Activated CD8-positive, alpha-beta memory T cell treated with anti-CD3 and anti-CD28 coated beads for 36 hours (primary cell): ENCODE measurements at regions not wholly inside any gene's neighbourhood (a gene's known extent, or its start where the extent isn't known, plus 50 kb on each side); places are given as distances from the start of the nearest gene placed in this dataset.
"Not testable (repeated sequence)": the region's sequence is repeated elsewhere in the genome, so short reads cannot be mapped to it uniquely, and the experiment has no call there.

Experiments
- CTCF ChIA-PET: fragments of 350-600 bp; sonication (Branson Sonifier 250); formaldehyde crosslinking; loops from one replicate; lab custom pipeline; 2021; ENCODE audit warnings: antibody characterized with exemption; lab: Charles Lee
- POLR2A ChIA-PET: fragments of 350-600 bp; sonication (Branson Sonifier 250); formaldehyde crosslinking; loops from one replicate; lab custom pipeline; 2021; ENCODE audit warnings: antibody characterized with exemption; lab: Charles Lee

DNA sequence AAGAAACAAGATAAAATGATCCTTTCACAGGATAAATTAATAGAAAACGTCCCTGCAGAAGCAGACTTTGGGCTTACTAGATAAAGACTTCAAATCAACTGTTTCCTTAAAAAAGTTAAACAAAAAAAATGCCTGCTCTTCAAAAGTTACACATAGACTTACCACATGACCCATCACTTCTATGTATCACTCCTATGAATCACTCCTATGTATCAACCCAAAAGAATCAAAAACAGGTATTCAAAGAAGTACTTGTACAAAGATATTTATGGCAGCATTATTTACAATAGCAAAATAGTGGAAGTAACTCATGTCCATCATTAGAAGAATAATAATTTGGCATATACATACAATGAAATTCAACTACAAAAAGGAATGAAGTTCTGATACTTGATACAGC, 56.3 kb upstream of the PRDM9 start:
- ChIA-PET CTCF (no interaction called here), POLR2A (no interaction called here)

- ChIA-PET POLR2A (no interaction called here), CTCF (no interaction called here)
Observed at GRCh38 chr5:23450187-23450586, 57.2 kb upstream of the PRDM9 start.

DNA sequence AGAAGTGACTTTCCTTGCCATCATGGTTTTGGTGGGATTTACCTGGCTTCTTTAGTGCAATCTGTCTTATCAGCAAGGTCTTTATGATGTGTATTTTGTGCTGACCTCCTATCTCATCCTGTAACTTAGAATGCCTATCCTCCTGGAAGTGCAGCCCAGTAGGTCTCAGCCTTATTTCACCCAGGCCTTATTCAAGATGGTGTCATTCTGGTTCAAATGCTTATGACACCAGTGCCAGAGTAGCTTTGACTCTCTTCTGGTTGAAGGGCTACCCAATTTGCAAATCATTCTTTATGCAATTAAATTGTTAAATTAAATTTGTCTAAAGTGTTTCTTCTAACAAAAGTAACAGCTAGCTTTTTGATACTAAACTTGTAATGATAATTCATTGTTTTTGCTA, 58.8 kb upstream of the PRDM9 start:
- POLR2A ChIA-PET: no interaction called here
- CTCF ChIA-PET: no interaction called here

DNA sequence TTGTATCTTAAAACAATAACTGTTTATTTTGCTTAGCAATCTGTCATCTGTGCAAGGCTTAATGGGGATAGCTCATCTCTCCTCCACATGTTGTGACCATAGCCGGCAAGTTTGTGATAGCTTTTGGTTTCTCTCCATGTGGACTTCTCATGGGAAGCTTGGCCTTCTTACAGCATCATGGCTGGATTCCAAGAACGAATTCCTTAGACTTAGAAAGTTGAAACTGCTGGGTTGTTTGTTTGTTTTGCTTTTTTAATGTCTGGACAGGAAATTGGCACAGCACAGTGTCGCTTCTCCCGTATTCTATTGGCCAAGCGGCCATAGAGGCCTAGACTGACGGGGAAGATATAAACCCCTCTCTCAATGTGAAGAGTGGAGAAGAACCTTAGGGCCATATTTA, 61.0 kb upstream of the PRDM9 start:
- CTCF ChIA-PET: no interaction called here
- POLR2A ChIA-PET: no interaction called here

- POLR2A ChIA-PET: no interaction called here
- CTCF ChIA-PET: no interaction called here
Observed at GRCh38 chr5:23445573-23445972, 61.8 kb upstream of the PRDM9 start.

DNA sequence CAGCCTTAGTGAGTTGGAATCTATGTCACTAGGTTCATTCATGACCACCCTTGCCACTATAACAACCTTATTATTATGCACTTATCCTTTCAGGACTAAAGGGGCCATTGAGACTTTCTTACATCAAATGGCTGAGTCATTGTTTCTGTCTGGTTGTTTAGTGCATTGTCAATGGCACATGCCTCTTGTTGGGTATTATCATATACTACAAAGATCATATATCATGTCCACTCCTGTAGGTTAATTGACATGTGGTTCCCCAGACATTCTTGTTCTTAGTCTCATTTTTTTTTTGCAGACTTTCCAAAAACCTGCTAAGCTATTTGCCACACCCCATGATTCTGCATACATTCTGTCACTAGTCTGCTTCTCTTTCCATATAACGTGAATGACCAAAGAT, 66.7 kb upstream of the PRDM9 start:
- ChIA-PET POLR2A (no interaction called here), CTCF (no interaction called here)

DNA sequence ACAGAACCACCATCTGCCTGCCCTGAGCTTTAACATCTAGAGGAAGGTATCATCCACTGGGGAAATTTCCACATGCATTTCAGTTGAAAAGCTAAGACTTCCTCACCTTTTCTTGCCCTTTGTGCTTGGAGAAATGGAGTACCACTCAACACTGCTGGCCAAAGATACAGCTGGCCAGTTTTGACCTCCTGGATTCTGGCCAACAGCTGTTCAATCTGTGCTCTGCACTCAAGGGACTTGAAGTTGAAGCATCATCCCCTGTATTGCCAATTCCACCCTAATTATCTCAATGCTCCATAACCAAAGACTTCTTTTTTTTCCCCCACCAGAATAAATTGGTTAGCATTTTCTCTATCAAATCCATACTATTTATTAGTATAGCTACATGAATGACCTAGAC, 70.4 kb upstream of the PRDM9 start:
- ChIA-PET CTCF (no interaction called here), POLR2A (no interaction called here)

DNA sequence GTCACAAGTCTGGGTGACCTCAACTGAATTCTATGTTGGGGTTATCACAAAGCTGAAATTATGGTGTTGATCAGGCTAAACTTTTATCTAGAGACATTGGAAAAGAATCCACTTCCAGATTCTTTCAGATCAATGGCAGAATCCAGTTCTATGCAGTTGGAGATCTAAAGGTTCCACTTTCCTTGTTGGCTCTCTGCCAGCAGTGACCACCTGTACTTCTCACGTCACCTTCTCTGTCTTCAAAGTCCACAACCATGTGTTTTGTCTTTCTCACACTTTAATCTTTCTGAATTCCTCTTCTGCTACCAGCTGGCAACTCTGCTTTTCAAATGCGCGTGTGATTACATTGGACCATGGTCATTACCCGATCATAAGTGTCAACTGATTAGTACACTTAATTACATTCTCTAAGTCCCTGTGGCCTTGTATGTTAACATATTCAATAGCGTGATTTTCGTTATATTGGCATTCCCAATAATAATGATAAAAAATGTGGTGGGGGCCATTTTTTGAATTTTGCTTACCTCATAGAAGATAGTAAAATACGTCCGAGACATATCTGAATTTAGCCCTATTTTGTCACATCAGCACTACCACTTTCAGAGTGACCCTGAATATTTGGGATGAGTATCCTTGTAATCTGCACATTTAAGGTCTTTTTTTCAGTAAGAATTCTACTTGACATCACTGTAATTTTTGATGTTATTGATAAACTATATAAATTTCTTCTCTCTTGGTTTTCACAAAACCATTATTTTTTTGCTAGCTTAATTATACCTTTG, 73.7 kb upstream of the PRDM9 start:
- ChIA-PET POLR2A (no interaction called here), CTCF (no interaction called here)

GRCh38 chr5:23428705-23429104, 78.7 kb upstream of the PRDM9 start:
- CTCF ChIA-PET: interaction anchor here (0.6 kb wide), 1 partner anchor 14 kb away, joined by 5 read pairs; no protein-coding TSS in a partner anchor
- POLR2A ChIA-PET: no interaction called here

- CTCF ChIA-PET: not testable (repeated sequence)
Observed at GRCh38 chr5:23420214-23420613, 87.2 kb upstream of the PRDM9 start.

GRCh38 chr5:23419115-23419514, 88.3 kb upstream of the PRDM9 start:
- ChIA-PET POLR2A (no interaction called here), CTCF (no interaction called here)

More at GRCh38 chr5:23420214-23420613, 87.2 kb upstream of the PRDM9 start:
- POLR2A ChIA-PET: not testable (repeated sequence)

GRCh38 chr5:23412515-23412914, 94.9 kb upstream of the PRDM9 start:
- CTCF ChIA-PET: no interaction called here
- POLR2A ChIA-PET: no interaction called here

GRCh38 chr5:23411994-23412393, 95.4 kb upstream of the PRDM9 start:
- ChIA-PET CTCF (no interaction called here), POLR2A (no interaction called here)

DNA sequence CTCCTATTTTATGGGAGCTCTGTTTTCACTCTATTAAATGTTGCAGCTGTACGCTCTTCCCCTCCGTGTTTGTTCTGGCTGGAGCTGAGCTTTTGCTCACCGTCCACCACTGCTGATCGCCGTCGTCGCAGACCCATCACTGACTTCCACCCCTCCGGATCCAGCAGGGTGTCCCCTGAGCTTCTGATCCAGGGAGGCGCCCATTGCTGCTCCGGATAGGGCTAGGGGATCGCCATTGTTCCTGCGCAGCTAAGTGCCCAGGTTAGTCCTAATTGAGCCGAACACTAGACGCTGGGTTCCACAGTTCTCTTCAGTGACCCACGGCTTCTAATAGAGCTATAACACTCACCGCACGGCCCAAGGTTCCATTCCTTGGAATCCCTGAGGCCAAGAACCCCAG, 96.2 kb upstream of the PRDM9 start:
- POLR2A ChIA-PET: no interaction called here
- CTCF ChIA-PET: no interaction called here

- CTCF ChIA-PET, POLR2A ChIA-PET: not testable (repeated sequence)
Observed at GRCh38 chr5:23410775-23411174, 96.6 kb upstream of the PRDM9 start.

DNA sequence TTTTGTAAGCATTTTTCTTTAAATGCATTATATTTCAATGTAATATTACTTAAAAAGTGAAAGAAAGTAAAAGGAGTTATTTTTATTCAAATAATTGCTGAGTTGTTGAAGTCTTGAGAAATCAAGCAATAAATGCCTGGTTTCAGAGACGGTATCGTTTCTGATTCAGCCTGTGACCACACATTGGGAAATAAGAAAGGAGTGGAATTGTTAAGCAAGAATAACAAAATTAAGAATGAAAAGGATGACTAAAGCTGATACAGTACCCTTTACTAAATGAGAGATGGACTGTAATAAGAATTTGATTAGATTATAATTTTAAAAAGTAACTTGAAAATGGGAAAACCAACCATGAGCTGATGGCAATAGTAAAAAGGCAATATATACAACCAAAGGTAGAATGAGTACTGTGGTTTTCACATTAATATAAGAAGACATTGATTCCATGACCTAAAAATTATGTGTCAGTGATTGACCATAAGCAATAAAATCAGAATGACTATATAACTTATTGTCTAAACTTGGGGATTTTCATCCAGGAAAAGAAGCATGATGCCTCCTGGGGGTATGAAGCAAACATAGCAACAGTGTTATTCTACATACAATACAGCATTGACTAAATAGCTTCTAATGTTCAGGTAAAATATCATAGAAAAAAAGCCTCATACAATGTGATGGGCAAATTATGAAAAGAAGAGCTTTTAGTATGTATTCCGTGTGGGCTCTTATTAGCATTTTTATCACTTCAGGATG, 101.9 kb upstream of the PRDM9 start:
- ChIA-PET CTCF (no interaction called here), POLR2A (no interaction called here)

DNA sequence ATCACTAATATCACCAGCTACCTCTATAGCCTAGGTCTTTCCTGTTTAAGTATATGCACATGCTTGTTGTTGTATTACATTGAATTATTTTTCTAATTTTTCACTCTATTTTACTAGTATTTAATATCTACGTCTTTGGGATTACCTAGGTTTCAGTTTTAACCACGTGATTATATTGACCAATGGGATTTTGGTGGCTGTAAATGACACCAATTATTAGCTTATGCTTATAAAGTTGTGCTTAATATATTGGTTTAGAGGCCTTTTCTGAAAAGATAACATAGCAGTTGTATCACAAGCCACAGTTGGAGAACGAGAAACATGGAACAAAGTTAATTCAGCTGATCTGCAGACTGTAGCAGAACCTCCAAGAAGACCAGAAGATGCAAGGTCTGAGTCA, 104.8 kb upstream of the PRDM9 start:
- CTCF ChIA-PET: no interaction called here

DNA sequence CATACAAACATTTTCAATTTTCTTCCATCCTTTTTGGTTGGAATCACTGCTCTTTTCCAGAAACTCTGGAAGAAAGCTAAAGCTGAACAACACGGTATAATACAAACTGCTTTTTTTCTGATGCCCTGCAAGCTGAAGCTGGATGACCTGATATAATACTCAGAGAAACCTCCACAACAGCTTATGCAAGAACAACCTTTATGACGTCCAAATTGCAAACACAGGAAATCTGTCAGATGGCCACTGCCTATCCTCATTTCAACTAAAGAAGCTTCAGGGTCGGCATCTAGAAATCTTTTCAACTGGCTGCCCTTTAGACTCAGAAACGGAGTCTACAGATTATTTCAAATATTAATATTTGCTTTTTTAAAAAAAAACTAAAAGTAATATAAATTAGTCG, 106.5 kb upstream of the PRDM9 start:
- CTCF ChIA-PET: no interaction called here
- POLR2A ChIA-PET: no interaction called here

More for the DNA sequence above, 104.8 kb upstream of the PRDM9 start:
- POLR2A ChIA-PET: no interaction called here

DNA sequence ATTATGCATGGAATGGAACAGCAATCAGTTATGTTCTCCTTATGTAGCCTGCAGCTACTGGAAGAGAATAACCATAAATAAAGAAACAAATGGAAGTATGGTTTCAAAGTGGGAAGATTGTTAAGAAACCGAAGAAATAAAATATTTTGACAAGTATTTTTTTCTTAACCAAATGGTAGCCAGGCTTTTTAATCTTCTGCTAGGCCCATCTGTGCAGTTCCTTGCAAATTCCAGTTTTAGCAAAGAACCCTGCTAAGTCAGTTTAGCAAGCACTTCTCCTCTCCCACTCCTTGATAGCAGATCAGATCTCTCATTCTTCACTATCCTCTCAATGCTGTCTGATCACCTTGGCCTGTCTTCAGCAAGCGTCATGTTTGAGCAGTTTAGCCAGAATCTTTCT, 111.1 kb upstream of the PRDM9 start:
- ChIA-PET CTCF (no interaction called here), POLR2A (no interaction called here)

GRCh38 chr5:23389291-23390101, 117.9 kb upstream of the PRDM9 start:
- ChIA-PET POLR2A (no interaction called here), CTCF (no interaction called here)
